Right forelimb (tissue), 1 donor: ENCODE measurements at regions not wholly inside any gene's neighbourhood (a gene's known extent, or its start where the extent isn't known, plus 50 kb on each side); places are given as distances from the start of the nearest gene placed in this dataset.

ENCODE experiments used
- DNase-seq: peaks from one replicate; pipeline ENCODE4 v3.0.0-alpha.2; 2018

- DNase-seq = peak; percentile 37
Measured at GRCh38 chr3:87390821-87391220, 114.4 kb upstream of the POU1F1 start.

GRCh38 chr3:87390353-87390752 is 114.0 kb upstream of the POU1F1 start:
- DNase-seq = no peak

- DNase-seq = no peak
Measured at GRCh38 chr3:87375231-87375682, 98.9 kb upstream of the POU1F1 start.

- DNase-seq = no peak
Measured at GRCh38 chr3:87370007-87370406, 93.6 kb upstream of the POU1F1 start.

- DNase-seq = no peak
Measured at GRCh38 chr3:87367736-87368135, 91.4 kb upstream of the POU1F1 start.

- DNase-seq = no peak
Measured at GRCh38 chr3:87363721-87364120, 87.3 kb upstream of the POU1F1 start.

- DNase-seq = no peak
Measured at GRCh38 chr3:87361956-87362355, 85.6 kb upstream of the POU1F1 start.

- no peak for DNase-seq
Measured at GRCh38 chr3:87361271-87361670, 84.9 kb upstream of the POU1F1 start.

- DNase-seq = no peak
Measured at GRCh38 chr3:87359826-87360225, 83.4 kb upstream of the POU1F1 start.

- no peak for DNase-seq
Measured at GRCh38 chr3:87359025-87359424, 82.6 kb upstream of the POU1F1 start.

GRCh38 chr3:87358066-87358465 is 81.7 kb upstream of the POU1F1 start:
- no peak for DNase-seq

- DNase-seq = no peak
Measured at GRCh38 chr3:87354398-87354797, 78.0 kb upstream of the POU1F1 start.

- no peak for DNase-seq
Measured at GRCh38 chr3:87351937-87352336, 75.6 kb upstream of the POU1F1 start.

- DNase-seq = no peak
Measured at GRCh38 chr3:87350367-87351199, 74.2 kb upstream of the POU1F1 start.

- no peak for DNase-seq
Measured at GRCh38 chr3:87349833-87350232, 73.4 kb upstream of the POU1F1 start.

- DNase-seq = no peak
Measured at GRCh38 chr3:87336761-87337160, 60.4 kb upstream of the POU1F1 start.

- no peak for DNase-seq
Measured at GRCh38 chr3:87335931-87336330, 59.5 kb upstream of the POU1F1 start.

GRCh38 chr3:87333393-87333892 is 57.1 kb upstream of the POU1F1 start:
- no peak for DNase-seq

- DNase-seq = no peak
Measured at GRCh38 chr3:87332789-87333188, 56.4 kb upstream of the POU1F1 start.

GRCh38 chr3:87329065-87329464 is 52.7 kb upstream of the POU1F1 start:
- no peak for DNase-seq
